Astrocyte of the spinal cord (primary cell): ENCODE measurements at regions not wholly inside any gene's neighbourhood (a gene's known extent, or its start where the extent isn't known, plus 50 kb on each side); places are given as distances from the start of the nearest gene placed in this dataset.

ENCODE experiments used
- DNase-seq: peaks from one replicate; pipeline ENCODE4 v3.0.0; 2011; ENCODE audit warnings: low read depth, low spot score
- H3K4me3 ChIP-seq: 2 replicates; pipeline ENCODE4 v1.5.1; 2011; ENCODE audit warnings: low read depth, mild to moderate bottlenecking, low read length, moderate library complexity
- in situ Hi-C: cut with HindIII; loops from 2 replicates; pipeline ENCODE4 v1.10.0; 2017; ENCODE audit warnings: low sequenced_read_pairs
- TF ChIP-seq, protein P1 (sequence below): IDR thresholded peaks from 2 replicates; pipeline ENCODE4 v1.5.1; 2012; ENCODE audit warnings: low read depth, mild to moderate bottlenecking, low read length, inconsistent platforms

GRCh38 chr16:51629576-51629975 is 478.5 kb upstream of the SALL1 start:
- in situ Hi-C loops, result no loop called here
- DNase-seq, result no peak
- TF ChIP-seq, protein P1, sequence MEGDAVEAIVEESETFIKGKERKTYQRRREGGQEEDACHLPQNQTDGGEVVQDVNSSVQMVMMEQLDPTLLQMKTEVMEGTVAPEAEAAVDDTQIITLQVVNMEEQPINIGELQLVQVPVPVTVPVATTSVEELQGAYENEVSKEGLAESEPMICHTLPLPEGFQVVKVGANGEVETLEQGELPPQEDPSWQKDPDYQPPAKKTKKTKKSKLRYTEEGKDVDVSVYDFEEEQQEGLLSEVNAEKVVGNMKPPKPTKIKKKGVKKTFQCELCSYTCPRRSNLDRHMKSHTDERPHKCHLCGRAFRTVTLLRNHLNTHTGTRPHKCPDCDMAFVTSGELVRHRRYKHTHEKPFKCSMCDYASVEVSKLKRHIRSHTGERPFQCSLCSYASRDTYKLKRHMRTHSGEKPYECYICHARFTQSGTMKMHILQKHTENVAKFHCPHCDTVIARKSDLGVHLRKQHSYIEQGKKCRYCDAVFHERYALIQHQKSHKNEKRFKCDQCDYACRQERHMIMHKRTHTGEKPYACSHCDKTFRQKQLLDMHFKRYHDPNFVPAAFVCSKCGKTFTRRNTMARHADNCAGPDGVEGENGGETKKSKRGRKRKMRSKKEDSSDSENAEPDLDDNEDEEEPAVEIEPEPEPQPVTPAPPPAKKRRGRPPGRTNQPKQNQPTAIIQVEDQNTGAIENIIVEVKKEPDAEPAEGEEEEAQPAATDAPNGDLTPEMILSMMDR, result no peak
- no peak overlapping the region for H3K4me3 ChIP-seq

DNA sequence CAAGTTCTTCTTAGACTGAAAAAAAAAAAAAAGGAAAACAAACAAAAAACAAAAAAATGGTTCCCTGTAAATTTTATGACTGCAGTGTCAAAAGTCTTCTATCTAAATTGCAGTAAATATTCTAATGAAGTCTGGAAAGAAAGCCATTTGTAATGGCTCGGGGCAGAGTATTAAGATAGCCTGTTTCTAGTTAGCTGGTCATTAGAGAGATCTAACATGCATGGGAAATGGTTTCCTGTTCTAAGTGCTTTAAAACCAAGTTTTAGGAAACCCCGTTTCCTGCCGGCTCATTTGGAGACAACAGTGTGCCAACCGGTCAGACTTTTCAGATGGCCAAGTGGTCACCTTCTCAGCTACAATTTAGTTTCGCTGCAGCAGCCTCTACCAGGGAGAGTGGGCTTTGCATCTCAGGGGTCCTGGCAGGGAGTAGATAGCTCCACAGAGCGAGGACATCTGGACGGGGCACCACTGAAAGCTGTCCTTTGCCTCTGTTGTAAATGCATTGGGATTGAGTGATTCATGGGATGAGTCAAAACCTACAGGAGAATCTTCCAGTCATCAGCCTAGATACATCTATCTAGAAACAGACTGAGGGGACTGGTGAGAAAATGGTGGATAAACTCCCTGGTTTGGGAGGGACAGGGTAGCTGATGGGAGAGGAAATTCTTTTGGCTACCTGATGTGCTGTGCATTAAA is 473.2 kb upstream of the SALL1 start:
- H3K4me3 ChIP-seq, result no peak overlapping the region
- TF ChIP-seq, protein P1, result no peak
- no peak for DNase-seq
- in situ Hi-C loops, result no loop called here

DNA sequence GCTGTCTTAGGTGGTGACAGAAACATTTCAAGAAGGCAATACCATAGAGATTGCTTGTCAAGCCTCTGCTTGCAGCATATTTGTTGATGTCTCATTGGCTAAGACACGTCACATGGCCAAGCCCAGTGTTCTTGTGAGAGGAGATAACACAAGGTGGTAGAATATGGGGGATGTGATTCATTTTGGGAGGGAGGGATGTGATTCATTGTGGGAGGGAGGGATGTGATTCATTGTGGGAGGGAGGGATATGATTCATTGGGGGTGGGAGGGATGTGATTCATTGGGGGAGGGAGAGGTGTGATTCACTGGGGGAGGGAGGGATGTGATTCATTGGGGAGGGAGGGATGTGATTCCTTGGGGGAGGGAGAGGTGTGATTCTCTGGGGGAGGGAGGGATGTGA is 470.5 kb upstream of the SALL1 start:
- in situ Hi-C loops, result no loop called here
- DNase-seq, result no peak
- TF ChIP-seq, protein P1, result no peak
- H3K4me3 ChIP-seq, result no peak overlapping the region

- in situ Hi-C loops, result no loop called here
- TF ChIP-seq, protein P1, result no peak
- no peak overlapping the region for H3K4me3 ChIP-seq
- no peak for DNase-seq
These were observed 464.1 kb upstream of the SALL1 start for GRCh38 chr16:51615141-51615540.

DNA sequence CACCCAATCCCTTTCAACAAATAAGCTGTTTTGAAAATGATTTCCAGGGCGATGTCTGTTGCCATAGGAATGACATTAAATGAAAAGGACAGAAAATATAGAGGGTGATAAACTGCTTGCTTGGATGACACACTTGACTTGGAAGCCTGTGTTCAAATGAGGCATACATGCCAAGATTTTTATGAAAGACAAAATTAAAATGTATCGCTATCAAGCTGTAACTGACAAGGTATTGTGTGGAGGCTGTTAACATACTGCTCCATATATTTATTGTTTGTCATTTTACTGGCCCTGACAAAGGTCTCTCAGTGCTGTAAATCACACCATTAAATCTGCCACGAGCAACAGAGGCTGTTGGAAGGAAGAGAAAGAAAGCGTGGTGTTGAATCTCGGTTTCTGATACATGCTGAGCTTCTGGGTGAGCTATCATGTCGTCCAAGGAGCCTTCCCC is 456.2 kb upstream of the SALL1 start:
- in situ Hi-C loops, result no loop called here
- no peak for DNase-seq
- H3K4me3 ChIP-seq, result no peak overlapping the region
- TF ChIP-seq, protein P1, result no peak

- H3K4me3 ChIP-seq, result no peak overlapping the region
- TF ChIP-seq, protein P1, result no peak
- no peak for DNase-seq
- in situ Hi-C loops, result no loop called here
These were observed 445.2 kb upstream of the SALL1 start for GRCh38 chr16:51596247-51596646.
